GM23338 (cell line): ENCODE measurements at regions not wholly inside any gene's neighbourhood (a gene's known extent, or its start where the extent isn't known, plus 50 kb on each side); places are given as distances from the start of the nearest gene placed in this dataset.
"Not testable (repeated sequence)": the region's sequence is repeated elsewhere in the genome, so short reads cannot be mapped to it uniquely, and the experiment has no call there.

ENCODE experiments used
- ATAC-seq: fragments of 200-7000 bp; cut with Tn5 transposase; 3 replicates; pipeline ENCODE4 v1.9.1; 2020
- DNase-seq: peaks from one replicate; pipeline ENCODE4 v3.0.0-alpha.2; 2015; ENCODE audit warnings: low spot score
- H2AFZ ChIP-seq: fragments of 200-600 bp; sonication (generic); 2 replicates; pipeline ENCODE4 v1.8.0; 2016; ENCODE audit warnings: antibody characterized with exemption, mild to moderate bottlenecking, moderate library complexity
- H3F3A ChIP-seq: fragments of 200-600 bp; sonication (generic); replicated peaks from 2 replicates; pipeline ENCODE4 v1.8.0; 2017; ENCODE audit warnings: antibody characterized with exemption, mixed run types, low read depth
- H3K27ac ChIP-seq: fragments of 200-600 bp; sonication (generic); 2 replicates; pipeline ENCODE4 v1.6.1; 2016; ENCODE audit warnings: low read depth
- H3K27me3 ChIP-seq: fragments of 200-600 bp; sonication (generic); 2 replicates; pipeline ENCODE4 v1.8.0; 2016; ENCODE audit warnings: mild to moderate bottlenecking, mixed run types, moderate library complexity; ENCODE audit not compliant: insufficient read depth
- H3K36me3 ChIP-seq: fragments of 200-600 bp; sonication (generic); 2 replicates; pipeline ENCODE4 v1.8.0; 2016; ENCODE audit warnings: mild to moderate bottlenecking; ENCODE audit not compliant: insufficient read depth
- H3K4me1 ChIP-seq: fragments of 200-600 bp; sonication (generic); 2 replicates; pipeline ENCODE4 v1.8.0; 2016; ENCODE audit warnings: mild to moderate bottlenecking, moderate library complexity; ENCODE audit not compliant: insufficient read depth
- H3K4me2 ChIP-seq: fragments of 200-600 bp; sonication (generic); 2 replicates; pipeline ENCODE4 v1.7.1; 2017; ENCODE audit warnings: mixed run types
- H3K4me3 ChIP-seq: fragments of 200-600 bp; sonication (generic); 2 replicates; pipeline ENCODE4 v1.6.1; 2016; ENCODE audit warnings: mixed run types
- H3K79me2 ChIP-seq: fragments of 200-600 bp; sonication (generic); replicated peaks from 2 replicates; pipeline ENCODE4 v1.8.0; 2017; ENCODE audit warnings: mild to moderate bottlenecking; ENCODE audit not compliant: insufficient read depth
- H3K9me2 ChIP-seq: fragments of 200-600 bp; sonication (generic); 2 replicates; pipeline ENCODE4 v1.8.0; 2017; ENCODE audit not compliant: insufficient read depth
- H4K20me1 ChIP-seq: fragments of 200-600 bp; sonication (generic); replicated peaks from 2 replicates; pipeline ENCODE4 v1.8.0; 2017; ENCODE audit warnings: mild to moderate bottlenecking; ENCODE audit not compliant: insufficient read depth
- H3K27ac Mint-ChIP-seq: 2 replicates; pipeline ENCODE4 v1.8.0; 2020; ENCODE audit warnings: inconsistent platforms, mild to moderate bottlenecking, moderate library complexity, mixed read lengths
- H3K27me3 Mint-ChIP-seq: 3 replicates; pipeline ENCODE4 v1.8.0; 2022; ENCODE audit warnings: low read depth, mild to moderate bottlenecking, moderate library complexity, mixed read lengths, inconsistent platforms; ENCODE audit not compliant: insufficient read depth, poor library complexity
- H3K36me3 Mint-ChIP-seq: 3 replicates; pipeline ENCODE4 v1.8.0; 2021; ENCODE audit warnings: low read depth, mild to moderate bottlenecking, inconsistent platforms, moderate library complexity, mixed read lengths
- H3K4me1 Mint-ChIP-seq: 3 replicates; pipeline ENCODE4 v1.8.0; 2020; ENCODE audit warnings: mild to moderate bottlenecking, inconsistent platforms, mixed read lengths
- H3K4me3 Mint-ChIP-seq: 3 replicates; pipeline ENCODE4 v1.8.0; 2021; ENCODE audit warnings: moderate library complexity, mild to moderate bottlenecking, inconsistent platforms, mixed read lengths
- H3K9me3 Mint-ChIP-seq: 3 replicates; pipeline ENCODE4 v1.8.0; 2020; ENCODE audit warnings: moderate library complexity, mild to moderate bottlenecking, inconsistent platforms, mixed read lengths
- CTCF ChIP-seq, 2 experiments: fragments of 200-600 bp in 1 of 2; sonication (generic) in 1 of 2; conservative IDR thresholded peaks; 2 replicates each; pipeline versions ENCODE4 v1.5.1 to v1.6.1; 2016 to 2017; ENCODE audit warnings: antibody characterized with exemption in 2 of 2, low read depth in 2 of 2, mild to moderate bottlenecking in 2 of 2, moderate library complexity in 1 of 2
- ETS1 ChIP-seq: IDR thresholded peaks from 2 replicates; pipeline ENCODE4 v1.6.1; 2016; ENCODE audit warnings: antibody characterized with exemption
- EZH2 ChIP-seq: fragments of 200-600 bp; sonication (generic); IDR thresholded peaks from one replicate; pipeline ENCODE4 v1.8.0; 2017; ENCODE audit warnings: antibody characterized with exemption, mild to moderate bottlenecking, low read depth; ENCODE audit not compliant: unreplicated experiment
- POLR2AphosphoS5 ChIP-seq: IDR thresholded peaks from 2 replicates; pipeline ENCODE4 v1.6.1; 2016; ENCODE audit warnings: antibody characterized with exemption, low read depth
- REST ChIP-seq: IDR thresholded peaks from one replicate; pipeline ENCODE4 v1.6.1; 2018; ENCODE audit warnings: antibody characterized with exemption; ENCODE audit not compliant: unreplicated experiment
- STAT1 ChIP-seq: IDR thresholded peaks from one replicate; pipeline ENCODE4 v1.6.1; 2016; ENCODE audit warnings: antibody characterized with exemption; ENCODE audit not compliant: unreplicated experiment
- ZNF114 ChIP-seq: fragments of 250-450 bp; sonication (Bioruptor Pico); IDR thresholded peaks from 2 replicates; pipeline ENCODE4 v1.5.0; 2020; ENCODE audit warnings: mild to moderate bottlenecking, moderate library complexity
- ZNF331 ChIP-seq: fragments of 250-450 bp; sonication (Bioruptor Pico); IDR thresholded peaks from 2 replicates; pipeline ENCODE4 v1.5.0; 2020; ENCODE audit warnings: low read depth, mild to moderate bottlenecking, moderate library complexity
- ZNF462 ChIP-seq: fragments of 250-450 bp; sonication (Bioruptor Pico); IDR thresholded peaks from 2 replicates; pipeline ENCODE4 v1.5.0; 2020; ENCODE audit warnings: mild to moderate bottlenecking, moderate library complexity

GRCh38 chr2:198604599-198604998 is 800.2 kb downstream of the PLCL1 start:
- Histone ChIP-seq H3K4me3 (no peak overlapping the region), H3K9me2 (no peaks in the 10 kb centered on the region), H3K27me3 (no peaks in the 10 kb centered on the region), H3K36me3 (no peaks in the 10 kb centered on the region), H3K4me2 (no peak overlapping the region), H3K4me1 (no peaks in the 10 kb centered on the region), H2AFZ (no peak overlapping the region), H3K27ac (no peak overlapping the region), H3K79me2 (no peaks in the 10 kb centered on the region), H4K20me1 (no peaks in the 10 kb centered on the region), H3F3A (no peaks in the 10 kb centered on the region)
- DNase-seq: no peak
- H3K4me3 Mint-ChIP-seq: no peak overlapping the region
- H3K36me3 Mint-ChIP-seq: no peaks in the 10 kb centered on the region
- no peak overlapping the region for H3K27ac Mint-ChIP-seq
- H3K9me3 Mint-ChIP-seq: no peaks in the 10 kb centered on the region
- ATAC-seq: no peak
- TF ChIP-seq POLR2AphosphoS5: no peak
- no peak for TF ChIP-seq CTCF (conservative IDR thresholded peaks at IDR 0.05; ENCODE audit: low read depth in 2 of 2)
- TF ChIP-seq ZNF114 (CRISPR knock-in tag): no peak
- TF ChIP-seq ETS1: no peak
- no peak for TF ChIP-seq STAT1
- no peak for TF ChIP-seq EZH2
- no peak for TF ChIP-seq ZNF462 (CRISPR knock-in tag)
- TF ChIP-seq REST: no peak
- no peak for TF ChIP-seq ZNF331 (CRISPR knock-in tag)
- H3K27me3 Mint-ChIP-seq: no peaks in the 10 kb centered on the region
- no peaks in the 10 kb centered on the region for H3K4me1 Mint-ChIP-seq

GRCh38 chr2:198602986-198603385 is 798.6 kb downstream of the PLCL1 start:
- H4K20me1 ChIP-seq, H3K9me3 Mint-ChIP-seq, H3K27ac ChIP-seq, H3K4me3 Mint-ChIP-seq, H3K9me2 ChIP-seq, DNase-seq, H2AFZ ChIP-seq, H3K36me3 Mint-ChIP-seq, H3K4me3 ChIP-seq, H3F3A ChIP-seq, H3K4me1 Mint-ChIP-seq, H3K4me1 ChIP-seq, H3K27me3 ChIP-seq, H3K27me3 Mint-ChIP-seq, ATAC-seq, H3K27ac Mint-ChIP-seq, H3K4me2 ChIP-seq, H3K79me2 ChIP-seq, H3K36me3 ChIP-seq: not testable (repeated sequence)
